CD4-positive, alpha-beta T cell treated with Interleukin-17A for 1 hour (primary cell): ENCODE measurements at regions not wholly inside any gene's neighbourhood (a gene's known extent, or its start where the extent isn't known, plus 50 kb on each side); places are given as distances from the start of the nearest gene placed in this dataset.
"Not testable (repeated sequence)": the region's sequence is repeated elsewhere in the genome, so short reads cannot be mapped to it uniquely, and the experiment has no call there.

Source experiments
- DNase-seq: peaks from one replicate; pipeline ENCODE4 v3.0.0-alpha.2; 2020

DNA sequence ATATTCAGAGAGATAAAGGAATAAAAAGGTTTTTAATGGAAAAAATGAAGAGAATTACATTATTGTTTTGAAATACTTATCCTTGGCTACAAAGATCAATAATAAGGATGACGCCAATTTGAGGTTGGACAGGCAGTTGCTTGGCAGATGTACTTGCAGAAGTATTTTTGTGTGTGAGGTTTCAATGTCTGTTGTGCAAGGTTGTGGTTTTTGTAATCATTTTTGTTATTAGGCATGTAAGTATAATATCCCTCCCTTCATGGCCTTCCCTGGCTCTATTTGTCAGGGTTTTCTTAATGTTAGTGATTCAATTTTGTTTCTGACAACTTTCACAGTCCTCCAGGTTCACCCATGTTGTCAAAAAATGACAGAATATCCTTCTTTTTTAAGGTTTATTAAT lies 105.9 kb downstream of the OTOL1 start:
- no peak for DNase-seq

DNA sequence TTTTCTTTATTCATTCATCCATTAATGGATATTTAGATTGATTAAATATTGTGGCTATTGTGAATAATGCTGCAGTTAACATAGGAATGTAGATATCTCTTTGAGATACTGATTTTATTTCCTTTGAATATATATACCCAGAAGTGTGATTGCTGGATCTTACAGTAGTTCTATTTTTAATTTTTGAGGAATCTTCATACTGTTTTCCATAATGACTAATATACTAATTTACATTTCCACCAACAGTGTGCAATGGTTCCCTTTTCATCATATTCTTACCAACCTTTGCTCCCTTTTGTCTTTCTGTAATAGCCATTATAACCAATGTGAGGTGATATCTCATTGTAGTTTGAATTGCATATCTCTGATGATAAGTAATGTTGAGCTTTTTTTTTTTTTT lies 106.3 kb downstream of the OTOL1 start:
- no peak for DNase-seq

DNA sequence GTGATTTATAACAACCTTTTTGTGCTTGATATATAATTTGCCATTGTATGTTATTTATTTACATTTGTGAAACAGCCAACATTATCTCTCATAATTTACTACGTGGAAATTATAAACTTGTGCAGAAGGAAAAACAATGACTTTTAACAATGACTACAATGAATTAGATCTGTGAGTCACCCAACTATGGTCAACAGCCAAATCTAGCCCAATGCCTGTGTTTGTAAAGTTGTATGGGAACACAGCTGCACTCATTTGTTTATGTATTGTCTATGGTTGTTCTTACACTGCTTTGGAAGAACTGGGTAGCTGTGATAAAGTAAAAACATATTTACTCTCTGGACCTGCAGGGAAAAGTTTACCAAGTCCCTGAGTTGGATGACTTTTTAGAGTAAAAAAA lies 110.4 kb downstream of the OTOL1 start:
- DNase-seq = no peak

DNA sequence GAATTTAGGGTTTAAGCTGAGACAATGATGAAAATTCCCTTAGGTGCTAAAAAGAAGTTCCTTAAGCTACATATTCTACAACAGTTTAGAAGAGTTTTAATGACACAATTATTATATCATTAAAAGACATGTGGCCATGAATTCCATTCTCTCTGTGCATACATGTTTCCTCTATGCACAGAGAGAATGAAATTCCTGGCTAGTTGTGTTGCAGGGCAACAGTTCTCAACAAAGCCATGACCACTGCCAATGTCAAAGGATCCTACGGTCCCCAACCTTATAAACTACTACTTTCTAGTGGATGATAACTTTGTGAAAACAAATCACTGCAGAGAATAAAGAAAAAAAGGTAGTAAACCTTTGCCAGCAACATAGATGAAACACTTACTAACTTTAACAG lies 122.7 kb downstream of the OTOL1 start:
- no peak for DNase-seq

DNA sequence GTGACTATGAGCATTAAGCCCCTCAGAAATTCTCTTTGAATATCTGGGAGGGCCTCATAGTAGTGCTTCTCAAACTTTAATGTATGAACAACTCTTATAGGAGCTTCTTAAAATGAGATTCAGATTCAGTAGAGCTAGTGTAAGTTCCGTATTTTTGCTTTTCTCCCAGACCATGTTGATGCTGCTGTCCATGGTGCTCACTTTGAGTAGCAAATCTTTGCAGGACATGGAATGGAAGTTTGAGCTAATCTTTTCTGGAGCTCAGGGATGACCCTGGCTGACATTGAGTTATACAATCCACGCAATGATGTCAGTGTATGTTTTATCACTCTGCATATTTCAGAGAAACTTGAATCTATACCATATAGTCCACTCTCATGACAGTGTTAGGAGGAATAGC lies 134.2 kb downstream of the OTOL1 start:
- DNase-seq = no peak

DNA sequence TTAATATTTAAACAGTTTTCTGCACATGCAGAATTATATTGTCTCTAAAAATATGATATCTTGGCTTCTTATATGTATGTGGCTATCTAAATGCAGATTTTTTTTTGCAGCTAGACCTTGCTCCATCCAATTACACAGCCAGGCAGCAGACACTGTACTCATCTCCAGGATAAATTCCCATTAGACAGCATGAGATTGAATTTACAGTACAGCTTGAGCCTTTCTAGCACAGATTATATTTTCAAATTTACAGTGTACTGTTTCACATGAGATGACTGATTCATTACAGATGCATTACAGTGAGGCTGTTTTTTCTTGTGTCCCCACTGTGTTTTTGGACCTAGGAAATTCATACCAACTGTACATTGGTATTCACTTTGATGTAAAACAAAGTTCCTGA lies 134.9 kb downstream of the OTOL1 start:
- no peak for DNase-seq

DNA sequence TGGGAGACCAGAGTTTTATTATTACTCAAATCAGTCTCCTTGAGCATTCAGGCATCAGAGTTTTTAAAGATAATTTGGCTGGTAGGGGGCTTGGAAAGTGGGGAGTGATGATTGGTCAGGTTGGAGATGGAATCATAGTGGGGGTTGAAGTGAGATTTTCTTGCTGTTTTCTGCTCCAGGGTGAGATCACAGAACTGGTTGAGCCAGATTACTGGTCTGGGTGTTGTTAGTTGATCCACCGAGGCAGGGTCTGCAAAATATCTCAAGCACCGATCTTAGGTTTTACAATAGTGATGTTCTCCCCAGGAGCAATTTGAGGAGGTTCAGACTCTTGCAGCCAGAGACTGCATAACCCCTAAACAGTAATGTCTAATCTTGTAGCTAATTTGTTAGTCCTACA lies 141.0 kb downstream of the OTOL1 start:
- no peak for DNase-seq

DNA sequence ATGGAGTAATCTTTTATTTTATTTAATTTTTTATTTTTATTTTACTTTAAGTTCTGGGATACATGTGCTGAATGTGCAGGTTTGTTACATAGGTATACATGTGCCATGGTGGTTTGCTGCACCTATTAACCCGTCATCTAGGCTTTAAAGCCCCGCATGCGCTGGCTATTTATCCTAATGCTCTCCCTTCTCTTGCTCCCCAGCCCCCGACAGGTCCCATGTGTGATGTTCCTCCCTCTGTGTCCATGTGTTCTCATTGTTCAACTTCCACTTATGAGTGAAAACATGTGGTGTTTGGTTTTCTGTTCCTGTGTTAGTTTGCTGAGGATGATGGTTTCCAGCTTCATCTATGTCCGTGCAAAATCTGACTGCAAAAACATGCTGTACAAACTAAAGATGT lies 142.5 kb downstream of the OTOL1 start:
- not testable (repeated sequence) for DNase-seq

DNA sequence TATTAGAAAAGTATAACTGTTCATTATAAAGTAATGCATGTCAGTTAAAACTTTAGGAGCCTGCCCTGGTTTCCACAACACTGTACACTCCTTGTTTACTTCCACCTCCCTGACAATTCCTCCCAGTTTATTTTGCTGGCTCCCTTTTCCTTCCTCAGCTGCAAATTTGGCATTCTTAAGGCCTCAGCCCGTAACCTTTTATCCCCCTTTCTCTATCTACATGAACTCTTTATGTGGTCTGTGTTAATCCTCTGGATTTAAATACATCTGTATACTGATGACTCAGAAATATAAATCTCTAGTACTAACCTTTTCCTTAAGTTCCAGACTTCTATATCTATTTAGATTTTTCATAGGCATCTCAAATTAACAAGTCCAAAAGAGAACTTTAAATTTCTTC lies 143.6 kb downstream of the OTOL1 start:
- no peak for DNase-seq

DNA sequence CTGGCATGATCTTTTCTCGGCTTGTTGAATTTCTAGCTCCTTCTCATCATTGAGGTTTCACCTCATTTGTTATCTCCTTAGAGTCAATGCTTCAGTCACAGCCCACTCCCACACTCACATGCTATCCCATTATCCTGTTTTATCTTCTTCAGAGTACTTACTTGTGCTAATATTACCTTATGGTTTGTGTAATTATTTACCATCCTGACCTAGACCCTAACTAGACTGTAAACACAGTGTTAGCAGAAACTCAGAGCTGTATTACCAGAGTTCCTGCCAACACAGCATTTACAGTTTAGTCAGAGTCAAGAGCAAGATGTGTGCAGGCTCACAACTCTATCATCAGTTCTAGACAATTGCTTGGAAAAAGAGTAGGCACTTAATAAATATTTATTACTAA lies 144.7 kb downstream of the OTOL1 start:
- no peak for DNase-seq

DNA sequence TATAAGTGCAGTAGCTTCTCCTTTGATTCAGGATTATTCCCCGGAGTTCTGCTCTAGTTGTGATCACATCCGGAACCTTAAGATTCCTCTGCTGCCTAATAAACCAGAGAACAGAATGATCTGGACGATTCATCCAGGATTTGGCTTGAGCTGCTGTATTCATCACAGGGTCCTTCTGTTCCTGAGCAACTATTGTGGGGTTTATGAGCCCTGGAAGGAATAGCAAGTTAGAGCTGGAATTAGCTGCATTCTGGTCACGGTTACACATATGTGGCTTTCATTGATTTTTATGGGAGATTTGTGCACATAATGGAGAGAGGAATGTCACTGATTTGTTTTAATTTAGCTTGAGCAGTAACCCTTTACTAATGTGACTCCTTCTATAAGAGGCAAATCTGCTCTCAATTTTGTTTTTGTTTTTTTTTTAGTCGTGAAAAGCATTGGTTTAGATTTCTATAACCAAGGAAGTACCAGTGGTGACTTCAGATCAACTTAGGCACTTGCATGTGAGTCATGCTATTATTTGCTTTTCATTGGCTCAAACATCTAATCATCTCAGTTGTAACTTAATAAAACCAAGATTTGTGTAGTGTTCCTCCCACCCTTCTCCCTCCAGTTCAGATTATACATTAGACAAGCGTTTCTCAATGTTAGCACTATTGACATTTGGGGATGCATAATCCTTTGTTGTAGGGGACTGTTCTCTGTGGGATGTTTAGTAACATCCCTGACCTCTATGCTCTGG lies 148.5 kb downstream of the OTOL1 start:
- DNase-seq = no peak

DNA sequence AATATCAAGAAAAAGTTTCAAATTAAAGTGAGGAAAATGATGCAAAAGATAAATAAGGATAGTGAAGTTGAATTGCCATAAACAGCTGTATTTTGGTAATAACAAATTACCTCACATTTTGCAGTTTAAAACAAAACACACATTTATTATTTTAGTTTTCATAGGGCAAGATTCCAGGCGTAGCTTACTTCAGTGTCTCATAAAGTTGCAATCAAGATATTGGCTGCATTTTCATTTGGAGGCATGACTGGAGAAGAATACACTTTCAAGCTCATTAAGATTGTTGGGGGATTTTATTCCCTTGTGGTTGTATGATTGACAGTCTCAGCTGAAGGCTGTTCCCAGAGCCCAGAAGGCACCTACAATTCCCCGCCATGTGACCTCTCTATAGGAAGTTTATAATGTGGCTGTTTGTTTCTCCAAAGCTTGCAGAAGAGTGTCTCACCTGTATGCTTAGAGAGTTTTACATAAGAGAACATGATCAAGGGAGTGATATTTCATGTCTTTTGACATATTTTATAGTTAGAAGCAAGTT lies 151.4 kb downstream of the OTOL1 start:
- DNase-seq = no peak

DNA sequence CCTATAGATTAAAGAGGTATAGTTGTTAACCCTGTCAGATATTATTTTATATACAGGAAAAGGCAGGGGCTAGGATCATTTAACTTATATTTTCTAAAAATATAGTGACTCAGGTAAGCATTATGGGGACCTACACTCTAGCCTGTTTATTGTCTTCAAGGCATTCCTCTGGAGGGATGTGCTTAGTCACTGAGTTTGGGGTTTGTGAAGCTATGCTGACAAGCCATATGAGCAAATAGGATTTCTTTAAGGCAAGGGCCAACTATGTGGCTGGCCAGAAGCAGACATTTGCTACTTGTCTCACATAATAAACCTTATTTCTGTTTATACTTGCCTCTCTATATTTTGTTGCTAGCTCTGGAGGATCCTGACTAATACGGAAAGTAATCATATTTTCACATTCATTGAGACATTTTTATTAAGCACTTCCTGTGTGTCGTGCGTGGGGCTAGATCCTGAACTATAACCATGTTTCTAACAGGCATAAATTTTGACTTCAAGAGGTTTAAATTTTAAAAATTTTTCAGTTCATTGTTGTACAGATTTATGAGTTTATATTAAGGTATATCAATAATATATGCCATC lies 153.4 kb downstream of the OTOL1 start:
- no peak for DNase-seq

DNA sequence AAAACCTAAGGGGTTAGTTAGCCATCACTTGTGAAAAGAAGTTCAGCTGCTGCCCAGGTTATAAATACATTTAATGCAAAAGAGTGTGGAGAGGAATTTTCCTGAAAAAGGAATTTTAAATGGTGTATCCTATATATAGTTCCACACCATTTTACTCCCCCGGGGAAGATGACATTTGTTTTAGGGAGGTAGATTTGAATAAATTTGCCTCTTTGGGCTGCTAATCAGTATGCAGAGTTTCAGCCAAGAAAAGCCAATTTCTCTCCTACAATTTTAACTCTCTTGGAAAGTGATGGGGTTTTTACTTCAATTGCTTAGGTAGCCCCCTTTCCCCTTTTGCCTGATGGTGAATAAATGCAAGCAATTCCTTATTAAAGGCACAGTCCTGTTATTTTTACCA lies 161.2 kb downstream of the OTOL1 start:
- DNase-seq = no peak

DNA sequence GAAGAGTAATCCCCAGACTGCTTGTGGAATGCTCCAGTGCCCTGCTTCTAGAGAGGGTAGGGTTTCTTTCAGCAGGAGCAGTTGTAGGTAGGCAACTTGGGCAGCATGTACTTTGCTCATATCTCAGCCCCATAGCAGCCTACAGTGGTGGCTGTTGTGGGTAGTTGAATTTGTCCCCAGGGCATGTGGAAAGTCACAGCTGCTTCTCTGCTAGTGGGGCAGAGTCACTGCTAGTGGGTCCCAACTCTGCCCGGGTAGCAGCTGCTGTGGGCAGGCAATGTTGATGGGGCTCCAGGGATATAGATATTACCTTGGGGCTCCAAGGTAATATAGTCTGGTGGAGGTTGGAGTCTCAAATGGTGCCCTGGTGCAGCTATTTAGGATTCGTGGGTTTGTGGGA lies 174.5 kb downstream of the OTOL1 start:
- DNase-seq = no peak

DNA sequence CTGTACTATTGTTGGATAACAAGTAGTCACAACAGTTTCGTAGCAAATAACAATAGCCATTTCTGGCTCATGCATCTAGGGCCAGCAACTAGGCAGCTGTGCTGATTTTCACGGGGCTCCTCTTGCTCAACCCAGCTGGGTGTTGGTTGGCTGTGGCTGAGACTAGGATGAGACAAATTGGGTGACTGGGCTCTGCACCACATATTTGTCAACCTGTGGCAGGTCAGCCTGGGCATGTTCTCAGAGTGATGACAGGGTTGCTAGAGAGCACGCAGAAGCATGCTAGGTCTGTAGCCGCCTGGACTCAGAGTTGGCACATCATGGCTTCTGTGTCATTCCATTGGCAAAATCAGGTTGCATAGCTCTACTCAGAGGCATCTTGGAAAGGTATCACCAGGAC lies 175.9 kb downstream of the OTOL1 start:
- DNase-seq = no peak

DNA sequence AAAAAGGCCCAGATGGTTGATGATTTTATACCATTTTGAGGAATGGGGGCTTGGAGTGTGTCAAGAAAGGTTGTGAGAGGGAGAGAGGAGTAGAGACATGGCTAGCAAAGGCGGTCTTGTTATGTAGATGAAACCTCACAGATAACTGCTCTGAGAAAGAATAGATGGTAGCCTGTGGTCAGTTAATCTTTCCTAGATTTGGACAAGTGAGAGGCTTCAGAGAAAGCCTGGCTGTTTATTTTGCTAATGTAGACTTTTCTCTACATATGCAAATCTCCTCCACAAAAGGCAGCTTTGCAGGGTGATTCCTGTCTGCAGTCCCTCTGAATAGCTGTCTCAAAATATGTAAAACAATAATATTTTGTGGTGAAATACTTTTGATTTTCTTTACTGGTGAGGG lies 177.3 kb downstream of the OTOL1 start:
- no peak for DNase-seq

DNA sequence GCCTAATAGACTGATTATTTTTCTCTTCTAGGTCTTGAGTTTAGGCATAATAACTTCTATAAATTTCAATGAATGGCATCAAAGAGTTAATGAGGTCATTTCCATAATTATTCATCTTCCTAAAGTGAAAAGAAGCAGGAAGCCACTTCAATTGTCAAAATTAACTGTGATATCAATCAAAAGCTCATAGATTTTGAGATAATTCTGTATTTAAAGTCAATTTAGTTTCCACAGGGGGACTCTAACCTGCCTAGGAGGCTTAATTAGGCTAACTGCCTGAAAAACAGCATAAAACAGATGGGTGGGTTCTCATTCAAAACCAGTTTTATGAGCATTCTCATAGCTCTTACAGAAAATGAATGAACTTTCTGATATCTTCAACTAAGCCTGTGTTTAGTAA lies 177.8 kb downstream of the OTOL1 start:
- DNase-seq = no peak

DNA sequence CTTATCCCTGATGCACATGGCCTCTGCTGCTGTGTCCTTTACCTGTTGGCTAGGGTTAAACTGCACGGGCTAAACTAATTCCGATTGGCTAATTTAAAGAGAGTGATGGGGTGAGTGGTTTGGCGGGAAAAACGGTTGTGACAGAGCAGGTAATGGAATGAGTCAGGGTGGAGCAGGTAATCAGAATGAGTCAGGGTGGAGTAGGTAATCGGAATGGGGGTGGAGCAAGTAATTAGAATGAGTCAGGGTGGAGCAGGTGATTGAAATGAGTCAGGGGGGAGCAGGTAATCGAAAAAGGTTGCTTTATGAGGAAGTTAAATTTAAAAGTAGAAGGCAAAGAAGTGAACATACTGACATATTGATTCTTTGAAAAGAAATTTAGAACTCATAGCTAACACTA lies 185.2 kb downstream of the OTOL1 start:
- not testable (repeated sequence) for DNase-seq

DNA sequence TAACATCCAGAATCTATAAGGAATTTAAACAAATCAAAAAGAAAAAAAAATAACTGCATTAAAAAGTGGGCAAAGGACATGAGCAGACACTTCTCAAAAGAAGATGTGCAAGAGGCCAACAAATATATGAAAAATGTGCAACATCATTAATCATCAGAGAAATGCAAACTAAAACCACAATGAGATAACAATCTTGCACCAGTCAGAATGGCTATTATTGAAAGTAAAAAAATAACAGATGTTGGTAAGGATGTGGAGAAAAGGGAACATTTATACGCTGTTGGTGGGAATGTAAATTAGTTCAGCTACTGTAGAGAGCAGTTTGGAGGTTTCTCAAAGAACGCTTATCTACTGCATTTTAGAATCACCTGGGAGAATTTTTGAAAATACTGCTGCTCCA lies 186.1 kb downstream of the OTOL1 start:
- DNase-seq = no peak

DNA sequence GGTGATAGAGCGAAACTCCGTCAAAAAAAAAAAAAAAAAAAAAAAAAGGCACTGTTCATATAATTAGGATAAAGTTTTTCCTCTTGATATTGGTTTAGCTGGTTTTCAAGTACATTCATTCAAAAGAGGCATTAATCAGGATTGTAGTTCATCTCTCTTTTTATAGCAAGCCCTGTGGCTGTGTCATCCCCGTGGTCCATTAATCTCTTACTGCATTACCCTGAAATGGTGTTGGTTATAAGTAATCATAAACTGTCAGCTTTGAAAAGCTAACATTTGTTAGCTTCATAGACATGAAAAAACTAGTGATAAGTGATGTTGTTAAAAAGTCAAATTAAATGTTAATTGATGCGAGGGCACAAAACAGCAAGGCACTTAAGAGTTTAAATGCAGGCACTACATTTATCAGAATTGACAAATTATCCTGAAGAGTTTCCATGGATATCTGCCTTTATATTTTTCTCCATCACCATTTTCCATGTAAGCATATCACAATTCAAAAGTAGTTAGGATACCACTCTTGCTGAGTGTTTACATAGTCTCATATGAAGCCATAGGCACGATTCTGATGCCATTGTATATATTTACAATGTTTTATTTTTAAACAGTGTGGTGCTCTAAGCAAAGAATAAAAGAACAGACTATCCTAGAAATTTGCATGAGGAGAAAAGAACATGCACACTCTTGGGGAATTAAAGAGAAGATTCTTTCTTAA lies 193.1 kb downstream of the OTOL1 start:
- DNase-seq = no peak

DNA sequence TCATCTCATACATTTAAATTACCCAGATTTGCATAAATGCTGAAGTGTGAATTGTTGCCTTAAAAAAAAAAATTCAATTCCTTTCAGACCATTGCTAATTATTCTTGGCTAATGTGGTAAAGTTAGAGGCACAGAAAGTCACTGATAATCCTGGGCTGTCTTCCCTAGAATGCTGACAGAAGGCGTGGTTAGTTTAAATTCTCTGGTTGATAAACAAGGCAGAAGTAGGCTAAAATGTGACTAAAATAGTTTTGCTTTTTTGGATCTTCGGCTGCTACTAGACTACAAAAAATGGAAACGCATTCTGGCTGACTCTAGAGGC lies 193.7 kb downstream of the OTOL1 start:
- DNase-seq = no peak

DNA sequence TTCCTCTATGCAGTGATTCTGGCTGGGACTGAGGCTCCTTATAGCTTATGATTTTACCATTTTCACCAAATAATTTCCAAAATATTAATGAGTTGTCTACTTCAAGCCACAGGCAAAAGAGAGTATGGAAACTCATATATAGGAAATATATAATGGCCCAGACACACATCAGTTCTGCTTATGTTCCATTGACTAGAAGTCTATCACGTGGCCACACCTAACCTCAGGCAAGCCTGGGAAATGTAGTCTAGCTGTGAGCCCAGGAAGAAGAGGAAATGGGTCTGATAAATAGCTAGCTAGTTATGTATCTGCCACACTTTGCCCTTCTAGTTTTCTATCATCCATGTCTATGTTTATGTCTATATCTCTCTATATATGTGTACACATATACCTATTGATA lies 195.1 kb downstream of the OTOL1 start:
- DNase-seq = no peak
